RWPE2 (cell line): ENCODE measurements at regions not wholly inside any gene's neighbourhood (a gene's known extent, or its start where the extent isn't known, plus 50 kb on each side); places are given as distances from the start of the nearest gene placed in this dataset.
A peak's percentile ranks its signal among the peaks of the same experiment; 100 is the strongest.

Experiments used
- ATAC-seq: fragments of 200-7000 bp; cut with Tn5 transposase; 3 replicates; pipeline ENCODE4 v1.9.1; 2021; ENCODE audit warnings: low read depth
- DNase-seq: peaks from one replicate; pipeline ENCODE4 v3.0.0-alpha.2; 2020; ENCODE audit warnings: low spot score
- H3K27ac ChIP-seq: fragments of 450-650 bp; 2 replicates; pipeline ENCODE4 v1.5.1; 2017; ENCODE audit warnings: mild to moderate bottlenecking; ENCODE audit not compliant: poor library complexity, severe bottlenecking
- H3K27me3 ChIP-seq: fragments of 250-450 bp; sonication (Bioruptor Pico); 2 replicates; pipeline ENCODE4 v1.5.1; 2021; ENCODE audit warnings: mild to moderate bottlenecking, moderate library complexity; ENCODE audit not compliant: insufficient read depth, poor library complexity, severe bottlenecking
- H3K36me3 ChIP-seq: fragments of 250-450 bp; sonication (Bioruptor Pico); 2 replicates; pipeline ENCODE4 v1.5.1; 2020; ENCODE audit warnings: low read depth, mild to moderate bottlenecking, moderate library complexity
- H3K4me1 ChIP-seq: fragments of 250-450 bp; sonication (Bioruptor Pico); 2 replicates; pipeline ENCODE4 v1.5.1; 2021; ENCODE audit warnings: mild to moderate bottlenecking, moderate library complexity; ENCODE audit not compliant: insufficient read depth, poor library complexity, severe bottlenecking
- H3K4me3 ChIP-seq: fragments of 250-450 bp; sonication (Bioruptor Pico); 2 replicates; pipeline ENCODE4 v1.5.1; 2021; ENCODE audit warnings: mild to moderate bottlenecking, moderate library complexity; ENCODE audit not compliant: severe bottlenecking
- H3K9me3 ChIP-seq: fragments of 250-450 bp; sonication (Bioruptor Pico); 2 replicates; pipeline ENCODE4 v1.5.1; 2021; ENCODE audit warnings: mild to moderate bottlenecking, moderate library complexity; ENCODE audit not compliant: severe bottlenecking
- TF ChIP-seq, protein P1 (sequence below): fragments of 450-650 bp; IDR thresholded peaks from one replicate; pipeline ENCODE4 v1.5.1; 2017; ENCODE audit warnings: mild to moderate bottlenecking, moderate library complexity; ENCODE audit not compliant: poor library complexity, severe bottlenecking

DNA sequence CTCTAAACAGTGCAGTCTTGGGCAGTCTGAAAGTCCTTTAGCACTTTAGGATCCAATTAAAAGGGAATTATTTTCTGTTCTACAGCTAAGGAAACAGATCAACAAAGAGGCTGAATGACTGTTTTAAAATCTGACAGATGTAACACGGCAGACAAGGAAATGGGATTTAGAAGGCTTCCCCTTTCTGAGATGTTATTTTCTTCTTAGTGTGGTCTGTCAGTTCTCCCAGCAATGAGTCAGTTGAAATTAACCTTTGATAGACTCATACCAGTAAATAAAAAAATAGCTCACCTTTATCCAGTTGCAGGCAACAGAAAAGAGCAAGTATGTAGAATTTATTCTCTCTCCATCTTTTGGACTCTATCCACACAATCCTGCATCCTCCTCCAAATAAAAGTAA lies 98.1 kb downstream of the NEDD1 start:
- TF ChIP-seq, protein P1, sequence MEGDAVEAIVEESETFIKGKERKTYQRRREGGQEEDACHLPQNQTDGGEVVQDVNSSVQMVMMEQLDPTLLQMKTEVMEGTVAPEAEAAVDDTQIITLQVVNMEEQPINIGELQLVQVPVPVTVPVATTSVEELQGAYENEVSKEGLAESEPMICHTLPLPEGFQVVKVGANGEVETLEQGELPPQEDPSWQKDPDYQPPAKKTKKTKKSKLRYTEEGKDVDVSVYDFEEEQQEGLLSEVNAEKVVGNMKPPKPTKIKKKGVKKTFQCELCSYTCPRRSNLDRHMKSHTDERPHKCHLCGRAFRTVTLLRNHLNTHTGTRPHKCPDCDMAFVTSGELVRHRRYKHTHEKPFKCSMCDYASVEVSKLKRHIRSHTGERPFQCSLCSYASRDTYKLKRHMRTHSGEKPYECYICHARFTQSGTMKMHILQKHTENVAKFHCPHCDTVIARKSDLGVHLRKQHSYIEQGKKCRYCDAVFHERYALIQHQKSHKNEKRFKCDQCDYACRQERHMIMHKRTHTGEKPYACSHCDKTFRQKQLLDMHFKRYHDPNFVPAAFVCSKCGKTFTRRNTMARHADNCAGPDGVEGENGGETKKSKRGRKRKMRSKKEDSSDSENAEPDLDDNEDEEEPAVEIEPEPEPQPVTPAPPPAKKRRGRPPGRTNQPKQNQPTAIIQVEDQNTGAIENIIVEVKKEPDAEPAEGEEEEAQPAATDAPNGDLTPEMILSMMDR = no peak
- no peak overlapping the region for H3K4me3 ChIP-seq
- H3K27ac ChIP-seq = no peak overlapping the region
- DNase-seq (no peak), ATAC-seq (no peak)
- no peaks in the 10 kb centered on the region for H3K9me3 ChIP-seq
- H3K4me1 ChIP-seq = no peaks in the 10 kb centered on the region
- no peaks in the 10 kb centered on the region for H3K36me3 ChIP-seq
- peaks cover 6% of the 10 kb centered on the region for H3K27me3 ChIP-seq

DNA sequence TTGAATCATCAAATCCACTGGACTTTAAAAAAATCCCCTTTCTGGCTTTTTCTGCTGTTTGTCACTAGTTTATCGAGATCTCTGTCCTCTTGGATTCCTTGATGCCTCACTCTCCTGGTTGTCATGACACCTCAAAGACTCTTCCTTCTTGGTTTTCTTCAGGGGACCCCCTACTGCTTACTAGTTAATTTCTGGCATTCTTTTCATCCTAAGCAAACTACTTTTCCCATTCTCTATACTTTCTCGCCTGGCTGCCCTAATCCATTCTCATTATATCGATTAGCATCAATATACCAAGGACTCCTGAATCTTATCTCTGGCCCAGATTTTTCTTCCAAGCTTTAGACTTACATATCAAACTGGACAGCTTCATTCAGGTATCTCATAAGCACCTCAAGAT lies 98.6 kb downstream of the NEDD1 start:
- peaks cover 3% of the 10 kb centered on the region for H3K27me3 ChIP-seq
- no peaks in the 10 kb centered on the region for H3K4me1 ChIP-seq
- ATAC-seq (no peak), DNase-seq (no peak)
- no peaks in the 10 kb centered on the region for H3K9me3 ChIP-seq
- TF ChIP-seq, protein P1 = no peak
- no peak overlapping the region for H3K27ac ChIP-seq
- no peak overlapping the region for H3K4me3 ChIP-seq
- no peaks in the 10 kb centered on the region for H3K36me3 ChIP-seq

DNA sequence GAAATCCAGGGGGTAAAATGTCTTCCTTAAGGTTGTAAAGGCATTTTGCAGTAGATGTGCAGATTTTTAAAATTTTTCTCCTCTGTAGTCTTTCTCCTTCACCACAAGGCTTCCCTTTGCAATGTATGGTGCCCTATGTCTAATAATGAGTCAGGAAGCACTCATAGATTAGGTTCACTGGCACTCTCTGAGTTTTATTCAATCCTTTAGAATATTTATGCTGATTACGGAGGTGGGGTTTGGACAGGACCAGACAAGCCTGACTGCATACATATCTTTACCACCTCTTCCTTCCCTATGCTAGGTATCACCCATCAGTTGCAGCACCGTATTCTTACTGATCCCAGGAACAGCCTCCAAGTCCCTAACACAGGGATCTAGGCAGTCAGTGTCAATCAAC lies 99.5 kb downstream of the NEDD1 start:
- Histone ChIP-seq H3K4me3 (no peak overlapping the region), H3K27ac (no peak overlapping the region), H3K36me3 (no peaks in the 10 kb centered on the region), H3K9me3 (no peaks in the 10 kb centered on the region), H3K27me3 (peaks cover 3% of the 10 kb centered on the region), H3K4me1 (no peaks in the 10 kb centered on the region)
- peak; percentile 73 for ATAC-seq
- no peak for DNase-seq
- TF ChIP-seq, protein P1 = no peak

DNA sequence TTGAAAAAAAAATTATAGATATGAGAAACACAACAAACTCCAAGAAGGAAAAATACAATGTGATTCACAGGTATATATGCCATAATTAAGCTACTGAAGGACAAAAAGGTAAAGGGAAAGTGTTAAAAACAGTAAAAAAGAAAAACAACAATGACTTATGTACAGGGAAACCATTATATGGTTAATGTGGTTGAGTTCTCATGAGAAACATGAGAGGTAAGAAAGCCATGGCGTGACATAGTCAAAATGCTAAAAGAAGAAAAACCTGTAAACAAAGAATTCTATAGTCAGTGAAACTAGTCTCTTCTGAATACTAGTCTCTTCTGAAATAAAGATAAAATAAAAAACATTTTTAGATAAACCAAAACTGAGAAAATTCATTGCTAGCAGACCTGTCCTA lies 109.1 kb downstream of the NEDD1 start:
- TF ChIP-seq, protein P1 = no peak
- H3K36me3 ChIP-seq = no peaks in the 10 kb centered on the region
- ATAC-seq (no peak), DNase-seq (no peak)
- no peak overlapping the region for H3K4me3 ChIP-seq
- H3K27me3 ChIP-seq = peaks cover 10% of the 10 kb centered on the region
- H3K9me3 ChIP-seq = no peaks in the 10 kb centered on the region
- no peaks in the 10 kb centered on the region for H3K4me1 ChIP-seq
- H3K27ac ChIP-seq = no peak overlapping the region

DNA sequence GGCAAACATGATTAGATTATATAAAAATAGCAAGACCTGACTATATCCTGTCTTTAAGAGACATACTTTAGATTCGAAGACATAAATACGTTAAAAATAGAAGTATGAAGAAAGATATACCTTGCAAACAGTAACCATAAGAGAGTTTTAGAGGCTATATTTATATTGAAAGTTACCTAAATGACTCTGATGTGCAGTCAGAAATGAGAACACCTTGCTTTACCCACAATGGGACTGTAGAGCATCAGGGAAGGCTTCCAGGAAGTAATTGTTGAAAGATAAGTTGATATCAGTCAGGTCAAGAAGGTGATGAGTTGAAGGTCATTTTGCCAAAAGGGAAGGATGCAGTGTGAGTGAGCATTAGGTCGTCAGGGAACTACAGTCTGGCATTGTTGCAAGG lies 110.2 kb downstream of the NEDD1 start:
- Histone ChIP-seq H3K36me3 (no peaks in the 10 kb centered on the region), H3K9me3 (no peaks in the 10 kb centered on the region), H3K4me1 (no peaks in the 10 kb centered on the region), H3K27me3 (peaks cover 20% of the 10 kb centered on the region), H3K4me3 (no peak overlapping the region), H3K27ac (no peak overlapping the region)
- no peak for ATAC-seq
- TF ChIP-seq, protein P1 = no peak
- no peak for DNase-seq
